ENCODE measurements at regions not wholly inside any gene's neighbourhood (a gene's known extent, or its start where the extent isn't known, plus 50 kb on each side); places are given as distances from the start of the nearest gene placed in this dataset.

DNA sequence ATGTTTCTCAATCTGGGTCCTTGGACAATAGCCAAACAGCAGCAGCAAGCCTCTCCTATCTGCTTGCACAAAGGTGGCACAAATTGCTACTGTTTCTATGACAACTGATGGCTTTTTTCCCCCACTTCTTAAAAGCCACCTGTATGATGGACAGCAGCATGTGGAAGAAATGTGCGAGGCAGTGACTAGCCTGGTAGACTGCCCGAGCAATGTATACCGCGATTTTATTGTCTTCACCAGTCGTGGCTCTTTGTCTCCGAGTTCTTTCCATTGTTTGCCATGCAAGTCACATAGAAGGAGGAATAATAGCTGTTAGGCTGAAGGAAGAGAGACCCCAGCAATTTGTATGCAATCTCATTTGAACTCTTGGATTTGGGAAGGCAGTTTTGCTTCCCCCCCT is 79.4 kb downstream of the S1PR1 start:
- no peak for DNase-seq (ENCODE audit: low read depth in 4 of 4, low spot score in 2 of 4)

DNA sequence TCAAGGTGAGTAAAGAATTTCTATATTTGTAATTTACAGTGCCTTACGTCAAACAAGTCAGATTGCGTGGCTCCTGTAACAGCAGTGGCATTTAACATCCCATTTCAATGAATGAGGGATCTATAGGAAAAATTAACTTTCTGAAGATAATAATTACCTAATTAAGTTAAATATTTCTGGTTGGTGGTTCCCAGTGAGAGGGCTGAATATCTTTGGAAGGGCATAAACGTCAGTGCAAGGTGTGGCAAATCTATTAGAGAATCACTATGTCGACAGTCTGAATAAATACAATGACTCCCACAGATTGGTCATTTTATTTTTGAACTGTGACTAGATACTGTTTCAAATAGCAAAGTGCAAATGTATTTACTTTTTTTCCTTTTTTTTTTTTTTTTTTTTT is 80.0 kb downstream of the S1PR1 start:
- DNase-seq (ENCODE audit: low read depth in 4 of 4, low spot score in 2 of 4) = no peak

DNA sequence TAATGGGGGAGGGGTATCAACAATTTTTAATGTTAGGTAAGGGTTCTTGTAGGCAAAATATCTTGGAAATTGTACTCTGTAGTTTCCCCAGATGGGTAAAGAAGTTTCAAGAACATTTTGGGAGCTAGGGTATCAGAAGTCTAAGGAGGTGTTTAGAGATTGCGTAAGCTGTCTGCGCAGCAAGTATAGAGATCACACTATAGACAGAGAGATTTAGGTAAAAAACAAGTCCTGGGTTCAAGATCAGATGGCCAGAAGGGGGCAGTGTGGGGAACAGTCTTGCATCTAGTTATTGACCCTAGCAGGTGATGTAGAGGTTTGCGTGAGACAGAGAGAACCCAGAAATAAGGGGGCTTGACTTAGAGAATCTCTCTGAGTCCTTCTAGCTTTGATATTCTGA is 80.8 kb downstream of the S1PR1 start:
- no peak for DNase-seq (ENCODE audit: low read depth in 4 of 4, low spot score in 2 of 4)

DNA sequence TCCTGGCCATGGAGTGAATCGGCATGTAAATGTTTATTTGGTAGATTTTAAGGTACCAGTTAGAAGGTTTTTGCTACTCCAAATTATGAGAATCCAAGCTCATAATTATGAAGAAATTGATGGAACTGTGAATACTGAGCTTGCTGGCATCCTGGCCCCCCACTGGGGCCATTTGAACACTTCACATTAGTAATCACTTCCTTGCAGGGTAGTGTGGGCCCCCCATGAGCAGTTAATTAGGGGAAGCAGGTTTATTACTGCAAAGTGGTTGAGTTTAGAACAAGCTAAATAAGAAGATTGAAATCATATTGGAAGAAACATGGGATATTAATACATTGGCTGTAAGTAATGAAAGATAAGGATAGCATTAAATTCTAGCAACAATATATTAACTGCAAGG is 86.7 kb downstream of the S1PR1 start:
- DNase-seq (ENCODE audit: low read depth in 4 of 4, low spot score in 2 of 4) = no peak

DNA sequence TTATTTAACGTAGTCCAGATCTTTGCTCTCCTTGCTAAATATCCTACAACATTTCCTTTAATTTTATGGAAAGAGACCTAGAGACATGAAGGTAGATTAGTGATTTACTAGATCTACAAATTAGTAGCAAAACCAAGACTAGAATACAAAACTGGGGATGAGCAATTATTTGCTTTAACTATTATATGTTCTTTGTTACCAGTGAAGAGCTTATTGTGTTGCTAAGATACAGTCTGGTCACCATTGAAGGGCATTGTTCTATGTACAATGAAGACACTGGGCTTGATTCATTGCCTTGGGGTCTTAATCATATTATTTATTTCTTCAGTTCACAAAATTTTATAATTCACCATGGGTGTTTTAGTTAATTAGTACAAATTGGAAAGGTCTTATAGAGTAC is 88.3 kb downstream of the S1PR1 start:
- DNase-seq (ENCODE audit: low read depth in 4 of 4, low spot score in 2 of 4) = no peak

DNA sequence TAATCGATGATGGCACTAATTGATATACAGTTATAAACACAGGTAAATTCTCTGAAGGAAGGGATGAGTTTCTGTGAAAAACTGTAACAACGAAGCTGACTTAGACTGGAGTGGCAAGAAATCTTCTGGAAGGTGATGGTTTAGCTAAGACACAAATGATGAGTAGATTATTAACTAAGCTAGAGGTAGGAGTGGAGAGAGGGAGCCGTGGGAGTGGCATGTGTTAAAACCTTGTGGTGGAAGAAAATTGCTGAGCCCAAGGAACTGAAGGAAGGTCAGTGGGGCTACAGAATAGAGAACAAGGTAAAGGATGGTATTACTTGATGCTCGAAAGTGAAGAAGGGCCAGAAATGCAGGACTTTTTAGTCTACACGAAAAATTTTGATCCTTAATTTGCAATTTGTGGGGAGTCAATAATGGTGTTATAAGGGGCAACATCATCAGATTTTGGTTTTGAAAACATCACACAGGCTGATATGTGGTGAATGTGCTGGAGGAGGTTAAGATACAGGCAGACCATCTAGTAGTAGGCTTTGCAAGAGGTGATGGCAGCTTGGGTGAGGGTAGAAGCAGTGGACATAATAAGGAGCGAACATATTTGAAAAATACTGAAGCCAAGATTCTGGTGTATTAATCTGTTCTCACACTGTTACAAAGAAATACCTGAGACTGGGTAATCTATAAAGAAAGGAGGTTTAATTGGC is 93.8 kb downstream of the S1PR1 start:
- no peak for DNase-seq (ENCODE audit: low read depth in 4 of 4, low spot score in 2 of 4)

DNA sequence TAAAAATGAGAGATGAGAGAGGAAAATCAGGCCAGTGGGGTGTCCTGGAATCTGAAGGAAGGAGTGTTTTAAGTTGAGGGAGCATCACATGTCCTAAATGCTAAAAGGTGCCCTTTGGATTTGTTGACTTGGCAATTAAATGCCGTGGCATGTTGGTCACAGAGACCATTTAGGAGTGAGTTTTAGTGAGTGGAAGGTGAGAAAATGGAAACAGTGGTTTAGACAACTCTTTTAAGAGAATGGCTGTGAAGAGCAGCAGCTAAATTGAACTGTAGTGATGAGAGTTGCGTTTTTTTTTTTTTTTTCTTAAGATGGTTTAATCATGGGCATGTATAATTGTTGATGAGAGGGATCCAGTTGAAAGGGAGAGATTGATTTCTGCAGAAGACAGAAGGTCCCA is 95.0 kb downstream of the S1PR1 start:
- DNase-seq (ENCODE audit: low read depth in 4 of 4, low spot score in 2 of 4) = no peak

DNA sequence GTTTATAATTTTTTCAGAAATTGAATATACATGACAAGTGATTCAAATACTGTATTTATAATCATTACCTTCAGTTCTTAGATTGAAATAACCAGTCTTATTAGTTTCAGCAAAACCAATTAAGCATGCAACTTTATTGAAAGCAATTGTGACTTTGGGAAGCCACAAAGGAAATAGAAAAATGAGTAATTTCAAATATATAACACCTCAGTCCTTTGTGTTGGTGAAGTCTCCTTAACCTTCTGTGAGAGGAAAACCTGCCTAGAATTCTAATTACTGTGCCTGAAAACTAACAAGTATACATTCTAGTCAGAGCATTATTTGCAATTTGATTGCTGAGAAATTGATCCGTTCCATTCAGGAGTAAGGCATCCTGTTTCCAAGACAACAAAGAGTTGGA is 95.8 kb downstream of the S1PR1 start:
- DNase-seq (ENCODE audit: low read depth in 4 of 4, low spot score in 2 of 4) = no peak

DNA sequence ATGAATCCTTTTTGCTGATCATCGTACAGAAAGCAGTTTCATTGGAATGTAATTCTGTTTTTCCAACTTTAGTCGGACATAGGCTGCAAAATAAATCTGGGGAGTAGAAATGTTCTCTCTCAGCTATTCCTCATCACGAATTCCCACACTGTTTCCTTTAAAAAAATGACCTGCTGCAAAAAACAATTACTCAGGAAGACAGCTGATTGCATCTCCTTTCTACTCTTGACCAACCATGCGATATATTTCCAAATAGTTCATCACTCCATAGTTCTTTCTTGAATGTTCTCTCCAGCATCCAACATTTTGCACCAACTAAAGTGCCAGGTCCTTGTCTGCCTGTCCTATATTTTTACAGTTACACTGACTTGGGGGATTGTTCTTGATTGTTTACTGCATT is 96.4 kb downstream of the S1PR1 start:
- no peak for DNase-seq (ENCODE audit: low read depth in 4 of 4, low spot score in 2 of 4)

DNA sequence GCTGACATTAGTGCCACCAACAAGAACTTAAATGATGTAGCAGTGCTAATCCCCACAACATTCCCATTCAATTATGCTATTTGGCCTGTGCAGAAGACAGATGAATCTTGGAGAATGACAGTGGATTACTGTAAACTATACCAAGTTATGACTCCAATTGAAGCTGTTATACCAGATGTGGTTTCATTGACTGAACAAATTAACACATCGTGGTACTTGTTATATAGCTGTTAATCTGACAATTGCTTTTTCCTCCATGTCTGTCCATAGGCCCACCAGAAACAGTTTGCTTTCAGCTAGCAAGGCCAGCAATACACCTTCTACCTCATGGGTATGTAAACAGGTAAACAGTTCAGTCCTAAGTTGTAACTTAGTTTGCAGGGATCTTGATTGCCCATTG is 101.1 kb downstream of the S1PR1 start:
- DNase-seq (ENCODE audit: low read depth in 4 of 4, low spot score in 2 of 4) = no peak

DNA sequence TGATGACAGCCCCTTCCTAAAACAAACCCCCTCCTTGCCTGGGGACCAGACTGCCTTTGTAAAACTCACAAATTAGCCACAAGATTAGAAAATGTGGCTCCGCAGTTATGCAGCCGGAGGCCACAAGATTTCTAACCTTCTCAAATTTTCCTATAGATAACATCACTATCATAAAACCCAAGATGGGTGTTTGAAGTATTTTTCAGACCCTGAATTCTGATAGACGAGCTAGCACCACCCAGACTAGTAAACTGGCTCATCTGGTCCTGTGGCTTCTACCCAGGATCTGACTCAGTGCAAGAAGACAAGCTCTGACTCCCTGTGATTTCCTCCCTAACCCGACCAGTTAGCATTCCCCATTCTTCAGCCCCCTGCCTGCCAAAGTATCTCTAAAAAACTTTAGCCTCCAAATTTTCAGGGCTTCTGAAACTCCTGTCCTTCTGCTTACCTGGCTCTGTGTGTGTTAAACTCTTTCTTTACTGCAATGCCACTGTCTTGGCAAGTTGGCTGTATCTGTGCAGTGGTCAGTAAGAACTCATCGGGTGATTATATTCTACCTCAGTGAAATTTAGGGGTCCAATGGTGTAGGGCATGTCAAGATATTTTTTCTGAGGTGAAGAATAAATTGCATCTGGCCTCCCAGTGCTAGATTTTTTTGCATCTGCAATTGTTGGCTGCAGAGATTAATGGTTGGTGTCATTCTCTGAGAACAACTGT is 102.1 kb downstream of the S1PR1 start:
- DNase-seq (ENCODE audit: low read depth in 4 of 4, low spot score in 2 of 4) = no peak

DNA sequence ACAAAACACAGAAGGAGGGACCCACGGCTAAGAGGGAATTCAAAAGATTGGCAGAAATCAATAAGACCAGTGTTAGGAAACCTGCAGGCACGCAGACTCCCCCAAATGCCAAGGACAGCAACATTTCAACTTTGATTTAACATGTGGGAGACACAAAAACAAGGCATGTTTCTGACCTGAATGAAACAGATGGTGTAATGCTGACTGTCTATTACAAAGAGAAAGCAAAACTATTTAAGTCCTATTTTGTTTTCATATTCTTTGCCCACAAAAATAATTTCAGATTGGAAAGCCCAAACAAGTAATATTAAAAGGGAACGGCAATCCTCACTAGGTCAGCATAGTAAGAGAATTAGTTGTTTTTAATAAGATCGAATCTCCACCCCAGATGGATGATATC is 107.9 kb downstream of the S1PR1 start:
- DNase-seq (ENCODE audit: low read depth in 4 of 4, low spot score in 2 of 4) = no peak

DNA sequence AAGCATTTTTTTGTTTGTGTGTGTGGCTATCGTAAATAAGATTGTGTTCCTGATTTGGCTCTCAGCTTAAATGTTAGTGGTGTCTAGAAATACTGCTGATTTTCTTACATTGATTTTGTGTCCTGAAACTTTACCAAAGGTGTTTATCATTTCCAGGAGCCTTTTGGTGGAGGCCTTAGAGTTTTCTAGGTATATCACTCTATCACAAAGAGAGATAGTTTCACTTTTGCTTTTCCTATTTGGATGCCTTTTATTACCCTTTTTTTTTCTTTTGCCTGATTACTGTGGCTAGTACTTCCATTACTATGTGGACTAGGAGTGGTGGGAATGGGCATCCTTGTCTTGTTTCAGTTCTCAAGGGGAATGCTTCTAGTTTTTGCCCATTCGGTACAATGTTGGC is 109.6 kb downstream of the S1PR1 start:
- DNase-seq (ENCODE audit: low read depth in 4 of 4, low spot score in 2 of 4) = no peak

DNA sequence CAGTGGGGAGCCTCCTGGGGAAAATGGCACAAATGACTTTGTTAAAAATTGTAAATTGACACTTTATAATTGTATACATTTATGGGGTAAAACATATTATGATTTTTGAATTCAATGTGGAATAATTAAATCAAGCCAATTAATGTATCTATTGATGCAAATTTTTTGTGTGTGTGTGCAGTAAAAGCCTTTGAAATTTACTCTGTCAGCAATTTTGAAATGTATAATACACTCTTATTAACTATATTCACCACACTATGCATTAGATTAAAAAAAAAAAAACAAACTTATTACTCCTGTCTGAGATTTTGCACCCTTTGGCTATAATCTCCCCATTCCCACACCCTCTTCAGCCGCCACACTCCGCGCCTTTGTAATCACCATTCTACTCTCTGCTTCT is 119.2 kb downstream of the S1PR1 start:
- DNase-seq (ENCODE audit: low read depth in 4 of 4, low spot score in 2 of 4) = no peak

DNA sequence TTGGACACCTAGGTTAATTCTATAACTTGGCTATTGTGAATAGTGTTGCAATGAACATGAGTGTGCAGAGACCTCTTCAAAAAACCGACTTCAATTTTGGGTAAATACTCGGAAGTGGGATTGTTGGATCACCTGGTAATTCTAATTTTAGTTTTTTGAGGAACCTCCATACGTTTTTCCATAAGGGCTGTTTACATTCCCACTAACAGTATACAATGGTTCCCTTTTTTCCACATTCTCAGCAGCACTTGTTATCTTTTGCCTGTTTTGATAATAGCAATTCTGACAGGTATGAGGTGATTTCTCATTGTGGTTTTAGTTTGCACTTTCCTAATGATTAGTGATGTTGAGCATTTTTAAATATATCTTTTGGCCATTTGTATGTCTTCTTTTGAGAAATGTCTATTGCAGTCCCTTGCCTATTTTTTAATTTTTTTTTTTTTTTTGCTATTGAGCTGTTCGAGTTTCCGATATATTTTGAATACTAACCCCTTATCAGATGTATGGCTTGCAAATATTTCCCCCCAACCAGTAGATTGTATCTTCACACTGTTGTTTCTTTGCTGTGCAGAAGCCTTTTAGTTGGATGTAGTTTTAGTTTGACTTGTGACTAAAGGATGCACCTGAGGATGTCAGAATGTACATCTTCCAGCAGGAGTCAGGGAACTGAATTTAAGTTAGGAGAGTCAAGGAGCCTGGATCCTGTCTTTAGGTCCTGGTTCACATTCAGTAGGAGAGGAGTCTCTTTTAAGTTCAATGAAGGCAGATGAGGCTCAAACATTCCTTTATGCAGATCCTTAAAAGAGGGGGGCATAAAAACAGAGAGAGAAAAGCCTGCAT is 120.0 kb downstream of the S1PR1 start:
- DNase-seq (ENCODE audit: low read depth in 4 of 4, low spot score in 2 of 4) = no peak

DNA sequence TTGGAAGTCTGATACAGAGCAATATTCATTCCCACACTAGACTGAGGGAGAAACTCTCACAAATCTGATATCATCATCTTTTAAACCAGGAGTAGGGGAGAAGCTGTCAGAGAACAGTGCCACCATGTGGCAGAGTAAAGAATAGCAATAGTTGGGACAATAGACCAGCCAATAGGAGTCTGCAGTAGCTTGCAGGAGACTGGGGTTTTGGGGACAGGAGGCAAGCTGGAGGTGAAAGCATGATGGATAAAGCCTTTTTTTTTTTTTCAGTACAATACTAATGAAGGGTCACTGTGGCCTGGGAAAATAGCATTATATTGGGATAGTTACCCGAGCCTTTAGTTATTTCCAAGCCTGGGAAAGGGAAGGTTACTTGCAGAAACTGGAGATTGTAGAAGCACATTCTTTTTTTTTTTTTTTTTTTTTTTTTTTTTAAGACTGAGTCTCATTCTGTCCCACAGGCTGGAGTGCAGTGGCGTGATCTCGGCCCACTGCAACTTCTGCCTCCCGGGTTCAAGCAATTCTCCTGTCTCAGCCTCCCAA is 120.7 kb downstream of the S1PR1 start:
- DNase-seq (ENCODE audit: low read depth in 4 of 4, low spot score in 2 of 4) = peak; percentile 46 to 82 (median 60)

DNA sequence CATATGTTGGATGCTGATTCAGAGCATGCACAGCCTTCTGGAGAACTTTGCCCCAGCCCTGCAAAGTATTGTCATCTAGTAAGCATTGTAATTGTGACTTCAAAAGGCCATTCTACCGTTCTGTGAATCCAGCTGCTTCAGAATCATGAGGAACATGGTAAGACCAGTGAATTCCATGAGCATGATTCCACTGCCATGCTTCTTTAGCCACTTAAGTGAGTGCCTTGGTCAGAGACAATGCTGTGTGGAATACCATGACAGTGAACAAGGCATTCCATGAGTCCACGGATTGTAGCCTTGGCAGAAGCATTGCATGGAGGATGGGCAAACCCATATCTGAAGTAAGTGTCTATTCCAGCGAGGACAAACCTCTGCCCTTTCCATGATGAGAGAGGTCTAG is 123.7 kb downstream of the S1PR1 start:
- no peak for DNase-seq (ENCODE audit: low read depth in 4 of 4, low spot score in 2 of 4)

DNA sequence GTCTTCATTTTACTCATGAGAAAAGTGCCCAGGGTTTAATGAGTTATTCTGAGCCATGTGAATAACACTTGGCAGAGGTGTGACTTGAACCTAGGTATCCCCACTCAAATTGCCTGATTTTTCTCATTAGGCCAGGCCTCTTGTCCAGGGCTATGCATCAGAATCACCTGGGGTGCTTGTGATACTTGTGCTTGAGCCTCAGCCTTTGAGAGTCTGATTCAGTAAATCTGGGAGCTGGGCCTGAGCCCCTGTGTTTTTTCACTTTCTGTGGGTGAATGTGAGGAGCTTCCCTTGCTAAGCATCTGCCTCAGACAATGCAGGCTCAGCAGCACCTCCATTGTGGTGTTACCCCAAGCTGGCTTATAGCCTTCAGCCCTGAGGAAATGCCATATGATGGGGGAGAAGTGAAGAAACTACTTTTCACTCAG is 127.1 kb downstream of the S1PR1 start:
- DNase-seq (ENCODE audit: low read depth in 4 of 4, low spot score in 2 of 4) = no peak

DNA sequence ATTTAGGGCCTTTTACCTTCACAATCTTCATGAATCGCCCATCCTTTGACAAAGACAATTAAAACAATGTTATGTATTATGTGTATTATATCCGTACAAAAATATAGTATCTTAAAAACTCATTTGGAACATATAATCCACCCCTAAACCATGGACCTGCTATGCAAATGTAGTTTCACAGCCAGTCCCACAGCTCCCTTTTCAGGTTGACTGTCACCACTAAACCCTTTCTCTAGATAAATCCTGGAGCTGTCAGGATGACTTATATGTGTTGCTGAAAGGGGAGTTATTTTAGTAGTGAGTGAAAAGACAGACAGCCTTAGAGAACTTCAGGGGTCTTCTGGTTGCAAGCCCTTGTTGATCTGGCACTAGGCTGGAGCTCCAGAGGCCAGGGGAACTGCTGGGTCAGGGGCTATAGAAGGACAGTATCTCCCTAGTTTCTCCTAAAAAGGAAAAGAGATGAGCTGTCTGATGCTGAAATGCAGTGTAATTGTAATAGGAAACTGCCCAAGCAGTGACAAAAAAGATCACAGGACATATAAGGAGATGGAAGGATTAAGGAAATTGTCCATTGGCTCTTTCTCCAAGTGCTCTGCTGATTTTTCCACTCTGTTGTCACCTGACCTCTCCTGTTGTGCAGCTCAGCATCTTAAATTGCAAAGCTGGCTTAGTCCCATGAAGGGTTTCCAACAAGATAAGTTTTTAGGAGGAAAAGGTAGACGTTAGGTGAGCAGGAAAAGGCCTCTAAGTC is 127.7 kb downstream of the S1PR1 start:
- DNase-seq (ENCODE audit: low read depth in 4 of 4, low spot score in 2 of 4) = no peak

DNA sequence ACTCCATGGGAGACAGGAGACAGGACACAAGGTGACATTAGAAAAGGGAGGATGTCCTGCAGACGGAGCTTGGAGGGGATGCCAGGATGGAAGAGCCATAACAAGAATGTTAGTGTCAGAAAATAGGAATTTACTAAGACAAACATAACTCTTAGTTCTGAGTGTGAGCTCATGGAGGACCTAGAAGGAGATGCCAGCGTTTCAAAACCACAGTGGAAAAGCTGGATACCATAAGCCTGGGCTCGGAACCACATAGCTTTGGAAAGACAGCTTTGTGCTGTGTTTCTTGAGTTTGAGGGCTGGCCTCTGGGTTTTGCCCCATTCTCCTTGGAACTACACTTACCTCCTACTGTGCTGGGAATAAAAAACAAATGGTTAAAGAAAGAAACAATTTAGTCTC is 128.4 kb downstream of the S1PR1 start:
- no peak for DNase-seq (ENCODE audit: low read depth in 4 of 4, low spot score in 2 of 4)

DNA sequence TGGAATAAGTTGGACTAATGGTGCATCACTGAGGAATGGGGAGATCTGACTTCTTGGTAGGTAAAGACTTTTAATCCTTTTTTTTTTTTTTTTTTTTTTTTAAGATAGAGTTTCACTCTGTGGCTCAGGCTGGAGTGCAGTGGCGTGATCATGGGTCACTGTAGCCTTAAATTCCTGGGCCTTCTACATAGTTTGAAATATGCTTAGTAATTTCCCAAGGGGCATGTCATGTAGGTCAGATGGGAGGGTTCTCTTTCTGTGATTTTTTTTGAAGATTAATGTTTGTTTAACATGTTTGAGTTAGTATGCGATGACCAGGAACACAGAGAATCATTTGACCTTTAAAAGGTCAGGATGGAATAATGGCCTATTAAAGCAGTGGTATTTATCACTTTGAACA is 129.1 kb downstream of the S1PR1 start:
- DNase-seq (ENCODE audit: low read depth in 4 of 4, low spot score in 2 of 4) = no peak

Data from left renal cortex interstitium (tissue), 4 donors.